ENCODE measurements at regions not wholly inside any gene's neighbourhood (a gene's known extent, or its start where the extent isn't known, plus 50 kb on each side); places are given as distances from the start of the nearest gene placed in this dataset.
A peak's percentile ranks its signal among the peaks of the same experiment; 100 is the strongest.

- DNase-seq, result no peak
- Histone ChIP-seq H3K4me3 (ENCODE audit: low read depth, low read length) (no peak overlapping the region), H3K27ac (no peak overlapping the region), H3K36me3 (replicated peaks) (no peaks in the 10 kb centered on the region), H3K27me3 (replicated peaks) (no peaks in the 10 kb centered on the region)
- no peak for TF ChIP-seq CTCF (IDR thresholded peaks at IDR 0.05; ENCODE audit: low read depth, low read length, missing control alignments)
- in situ Hi-C loops (cut with HindIII; ENCODE audit: low pct_ligation_motif_present, low sequenced_read_pairs), result no loop called here
These were observed 594.8 kb upstream of the SEMA3D start for GRCh38 chr7:85781606-85782005.

GRCh38 chr7:85776691-85777345 is 590.0 kb upstream of the SEMA3D start:
- TF ChIP-seq CTCF (IDR thresholded peaks at IDR 0.05; ENCODE audit: low read depth, low read length, missing control alignments), result no peak
- no peaks in the 10 kb centered on the region for H3K27me3 ChIP-seq (replicated peaks)
- DNase-seq, result no peak
- H3K27ac ChIP-seq, result no peak overlapping the region
- H3K36me3 ChIP-seq (replicated peaks), result no peaks in the 10 kb centered on the region
- in situ Hi-C loops (cut with HindIII; ENCODE audit: low pct_ligation_motif_present, low sequenced_read_pairs), result no loop called here
- no peak overlapping the region for H3K4me3 ChIP-seq (ENCODE audit: low read depth, low read length)

DNA sequence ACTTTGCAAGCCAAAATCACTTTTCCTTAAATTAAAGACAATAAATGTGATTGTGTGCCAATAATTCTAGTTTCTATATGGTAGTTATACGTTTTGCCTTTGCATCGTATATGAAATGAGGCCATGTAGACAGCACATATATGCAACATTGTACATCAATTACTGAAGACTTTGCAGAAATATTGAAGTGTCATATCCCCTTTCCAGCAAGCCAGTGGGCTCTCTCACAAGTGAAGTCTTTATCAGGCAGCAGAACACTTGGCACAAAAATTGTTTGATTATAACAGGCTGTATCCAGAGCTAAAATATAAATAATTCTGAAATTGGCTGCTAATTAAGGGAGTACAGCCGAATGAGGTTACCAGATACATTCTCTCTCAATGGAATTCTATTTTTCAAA is 588.6 kb upstream of the SEMA3D start:
- in situ Hi-C loops (cut with HindIII; ENCODE audit: low pct_ligation_motif_present, low sequenced_read_pairs), result no loop called here
- TF ChIP-seq CTCF (IDR thresholded peaks at IDR 0.05; ENCODE audit: low read depth, low read length, missing control alignments), result no peak
- Histone ChIP-seq H3K36me3 (replicated peaks) (no peaks in the 10 kb centered on the region), H3K27ac (no peak overlapping the region), H3K4me3 (ENCODE audit: low read depth, low read length) (no peak overlapping the region), H3K27me3 (replicated peaks) (no peaks in the 10 kb centered on the region)
- DNase-seq, result no peak

GRCh38 chr7:85774986-85775385 is 588.1 kb upstream of the SEMA3D start:
- H3K27me3 ChIP-seq (replicated peaks), result no peaks in the 10 kb centered on the region
- TF ChIP-seq CTCF (IDR thresholded peaks at IDR 0.05; ENCODE audit: low read depth, low read length, missing control alignments), result no peak
- no peak overlapping the region for H3K4me3 ChIP-seq (ENCODE audit: low read depth, low read length)
- DNase-seq, result no peak
- in situ Hi-C loops (cut with HindIII; ENCODE audit: low pct_ligation_motif_present, low sequenced_read_pairs), result no loop called here
- no peak overlapping the region for H3K27ac ChIP-seq
- H3K36me3 ChIP-seq (replicated peaks), result no peaks in the 10 kb centered on the region

DNA sequence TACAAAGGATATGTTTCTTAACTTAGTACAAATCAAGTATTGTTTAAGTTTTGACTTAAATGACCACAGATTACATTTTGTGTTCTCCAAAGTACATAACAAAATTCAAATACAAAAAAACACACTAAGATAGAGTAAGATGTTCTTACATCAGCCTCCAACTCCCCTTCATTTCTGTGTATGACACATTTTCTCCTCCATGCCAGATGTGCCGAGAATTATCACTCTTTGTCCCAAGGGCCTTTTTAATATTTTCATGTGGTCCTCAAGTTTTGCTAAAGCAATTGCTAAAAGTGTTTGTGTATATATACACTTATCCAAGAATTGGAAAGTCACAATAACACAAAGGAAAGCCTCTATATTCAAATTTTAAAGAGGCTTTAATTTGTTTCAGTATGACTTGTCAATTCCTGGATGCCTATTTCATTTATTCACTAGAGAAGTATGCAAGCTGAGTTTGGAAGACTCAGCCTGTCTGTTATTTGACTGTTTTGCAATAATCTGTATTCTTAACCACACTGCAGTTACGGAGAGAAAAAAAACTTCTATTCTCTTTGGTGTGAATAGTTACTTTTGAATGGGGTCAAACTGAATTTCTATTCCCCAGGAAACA is 586.4 kb upstream of the SEMA3D start:
- Histone ChIP-seq H3K4me3 (ENCODE audit: low read depth, low read length) (no peak overlapping the region), H3K27me3 (replicated peaks) (no peaks in the 10 kb centered on the region)
- in situ Hi-C loops (cut with HindIII; ENCODE audit: low pct_ligation_motif_present, low sequenced_read_pairs), result no loop called here

More for the DNA sequence above, 586.4 kb upstream of the SEMA3D start:
- DNase-seq, result peak; percentile 7
- Histone ChIP-seq H3K36me3 (replicated peaks) (no peaks in the 10 kb centered on the region), H3K27ac (no peak overlapping the region)
- no peak for TF ChIP-seq CTCF (IDR thresholded peaks at IDR 0.05; ENCODE audit: low read depth, low read length, missing control alignments)
